ENCODE measurements at regions not wholly inside any gene's neighbourhood (a gene's known extent, or its start where the extent isn't known, plus 50 kb on each side); places are given as distances from the start of the nearest gene placed in this dataset.
A peak's percentile ranks its signal among the peaks of the same experiment; 100 is the strongest.
"Not testable (repeated sequence)": the region's sequence is repeated elsewhere in the genome, so short reads cannot be mapped to it uniquely, and the experiment has no call there.

DNA sequence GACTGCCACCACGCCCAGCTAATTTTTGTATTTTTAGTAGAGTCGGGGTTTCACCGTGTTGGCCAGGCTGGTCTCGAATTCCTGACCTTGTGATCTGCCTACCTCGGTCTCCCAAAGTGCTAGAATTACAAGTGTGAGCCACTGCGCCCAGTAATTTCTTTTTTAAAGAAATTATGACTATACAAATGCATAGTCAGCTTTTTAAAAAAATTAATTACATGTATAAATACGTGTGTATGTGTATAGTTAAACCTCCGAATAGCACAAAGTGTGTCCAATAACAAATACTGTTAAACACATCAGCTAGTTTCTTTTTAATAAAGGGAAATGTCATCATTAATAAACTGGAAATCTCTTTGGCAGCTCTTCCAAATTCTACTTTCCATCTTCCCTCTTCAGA, 135.5 kb upstream of the SALL4 start:
- Mint-ChIP-seq H3K4me3 (no peak overlapping the region), H3K4me1 (no peaks in the 10 kb centered on the region), H3K27me3 (no peaks in the 10 kb centered on the region), H3K27ac (no peak overlapping the region), H3K9me3 (no peaks in the 10 kb centered on the region)
- no peak for ATAC-seq
- no peak for DNase-seq

- H3K9me3 Mint-ChIP-seq, result no peaks in the 10 kb centered on the region
- ATAC-seq (no peak), DNase-seq (no peak)
- H3K4me1 Mint-ChIP-seq, result no peaks in the 10 kb centered on the region
- H3K27me3 Mint-ChIP-seq, result no peaks in the 10 kb centered on the region
- no peak overlapping the region for H3K27ac Mint-ChIP-seq
- no peak overlapping the region for H3K4me3 Mint-ChIP-seq
Measured at GRCh38 chr20:51936377-51936776, 134.1 kb upstream of the SALL4 start.

- Mint-ChIP-seq H3K27me3 (no peaks in the 10 kb centered on the region), H3K4me1 (no peaks in the 10 kb centered on the region), H3K4me3 (no peak overlapping the region), H3K9me3 (no peaks in the 10 kb centered on the region), H3K27ac (peak overlapping the region in 1 of 2 donors; percentile 13)
- ATAC-seq (no peak), DNase-seq (no peak)
Measured at GRCh38 chr20:51935003-51935358, 132.7 kb upstream of the SALL4 start.

DNA sequence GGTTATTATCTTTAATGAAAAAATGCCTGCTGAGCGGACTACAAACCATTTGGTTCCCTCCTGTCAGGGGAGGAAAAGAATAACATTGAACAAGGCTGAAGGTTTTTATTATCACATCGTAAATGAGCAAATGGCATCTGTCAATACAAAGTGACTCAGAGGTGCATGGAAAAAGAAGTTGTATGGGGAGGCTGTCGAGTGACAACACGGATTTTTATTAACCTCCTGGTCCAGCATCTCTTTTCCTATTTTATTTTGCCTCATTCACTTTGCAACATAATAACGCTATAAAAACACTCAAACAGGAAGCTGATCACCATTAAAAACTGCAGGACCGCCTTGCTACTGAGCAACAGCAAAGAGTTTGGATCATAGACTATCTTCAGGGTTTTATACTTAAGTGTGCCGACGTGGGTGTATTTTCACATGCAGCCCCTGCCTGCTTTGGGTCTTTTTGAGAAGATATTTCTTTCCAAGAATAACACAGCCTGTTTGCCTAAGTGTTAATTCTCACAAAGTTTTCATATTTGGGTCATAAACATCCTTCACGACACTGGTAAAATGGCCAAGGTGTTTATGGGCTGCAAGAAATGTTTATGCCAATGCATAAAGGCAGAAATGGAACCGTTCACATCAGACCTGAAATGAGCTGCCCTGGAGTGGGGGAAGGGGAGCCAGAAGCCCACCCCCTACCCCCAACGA, 132.1 kb upstream of the SALL4 start:
- Mint-ChIP-seq H3K27ac (no peak overlapping the region), H3K4me1 (no peaks in the 10 kb centered on the region), H3K9me3 (no peaks in the 10 kb centered on the region), H3K27me3 (no peaks in the 10 kb centered on the region), H3K4me3 (no peak overlapping the region)
- no peak for DNase-seq
- no peak for ATAC-seq

GRCh38 chr20:51931371-51931781, 129.1 kb upstream of the SALL4 start:
- Mint-ChIP-seq H3K4me1 (no peaks in the 10 kb centered on the region), H3K4me3 (no peak overlapping the region), H3K27ac (no peak overlapping the region), H3K9me3 (no peaks in the 10 kb centered on the region), H3K27me3 (no peaks in the 10 kb centered on the region)
- no peak for ATAC-seq
- DNase-seq, result no peak

DNA sequence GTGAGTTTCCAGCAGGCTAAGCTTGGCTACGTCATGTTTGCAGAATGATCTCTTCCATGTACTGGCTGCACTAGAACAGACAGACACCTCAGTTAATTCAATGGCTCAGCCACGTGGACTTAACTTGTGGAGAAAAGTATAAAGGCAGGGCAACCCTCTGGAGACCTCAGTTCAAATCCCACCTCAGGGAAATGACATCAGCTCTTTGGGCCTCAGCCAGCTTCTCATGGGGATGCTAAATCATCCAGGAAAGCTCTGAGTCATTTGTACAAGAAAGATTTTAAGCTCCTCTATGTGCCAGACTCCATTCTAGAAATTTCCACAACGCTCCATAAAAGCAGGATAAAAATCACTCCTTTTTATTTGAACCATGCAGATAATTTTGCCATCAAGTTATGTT, 128.5 kb upstream of the SALL4 start:
- no peak overlapping the region for H3K4me3 Mint-ChIP-seq
- no peaks in the 10 kb centered on the region for H3K4me1 Mint-ChIP-seq
- H3K27ac Mint-ChIP-seq, result no peak overlapping the region
- no peaks in the 10 kb centered on the region for H3K27me3 Mint-ChIP-seq
- DNase-seq, result no peak
- no peak for ATAC-seq
- H3K9me3 Mint-ChIP-seq, result no peaks in the 10 kb centered on the region

GRCh38 chr20:51928931-51929330, 126.6 kb upstream of the SALL4 start:
- H3K4me3 Mint-ChIP-seq, result no peak overlapping the region
- DNase-seq, result no peak
- H3K27ac Mint-ChIP-seq, result no peak overlapping the region
- no peaks in the 10 kb centered on the region for H3K4me1 Mint-ChIP-seq
- H3K27me3 Mint-ChIP-seq, result no peaks in the 10 kb centered on the region
- H3K9me3 Mint-ChIP-seq, result no peaks in the 10 kb centered on the region
- no peak for ATAC-seq

GRCh38 chr20:51927970-51928369, 125.6 kb upstream of the SALL4 start:
- not testable (repeated sequence) for H3K4me1 Mint-ChIP-seq, H3K4me3 Mint-ChIP-seq, H3K9me3 Mint-ChIP-seq, H3K27ac Mint-ChIP-seq, ATAC-seq, H3K27me3 Mint-ChIP-seq, DNase-seq

GRCh38 chr20:51926670-51927305, 124.5 kb upstream of the SALL4 start:
- no peak for ATAC-seq
- no peak for DNase-seq
- peak overlapping the region in 1 of 2 donors; percentile 75 for H3K27ac Mint-ChIP-seq
- no peaks in the 10 kb centered on the region for H3K4me1 Mint-ChIP-seq
- H3K27me3 Mint-ChIP-seq, result no peaks in the 10 kb centered on the region
- H3K9me3 Mint-ChIP-seq, result no peaks in the 10 kb centered on the region
- no peak overlapping the region for H3K4me3 Mint-ChIP-seq

DNA sequence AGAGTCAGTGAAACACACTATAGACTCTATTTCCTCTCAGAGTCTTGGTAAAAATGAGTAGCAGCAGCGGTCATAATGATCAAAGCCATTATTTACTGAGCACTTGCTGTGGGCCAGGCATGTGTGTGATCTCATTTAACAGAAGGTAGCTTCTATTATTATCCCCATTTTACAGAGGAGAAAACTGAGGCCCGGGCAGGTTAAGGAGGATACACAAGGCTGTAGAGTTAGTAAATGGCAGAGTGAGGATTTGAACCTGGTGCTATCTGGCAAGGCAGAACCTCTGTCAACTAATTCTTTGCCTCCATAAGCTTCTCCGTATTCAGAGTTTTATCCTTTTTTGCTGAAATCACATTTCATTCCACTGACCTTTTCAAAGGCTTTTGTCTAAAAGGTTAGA, 122.2 kb upstream of the SALL4 start:
- H3K9me3 Mint-ChIP-seq, result no peaks in the 10 kb centered on the region
- H3K27me3 Mint-ChIP-seq, result no peaks in the 10 kb centered on the region
- H3K4me1 Mint-ChIP-seq, result no peaks in the 10 kb centered on the region
- no peak overlapping the region for H3K4me3 Mint-ChIP-seq
- DNase-seq (no peak), ATAC-seq (no peak)
- no peak overlapping the region for H3K27ac Mint-ChIP-seq

DNA sequence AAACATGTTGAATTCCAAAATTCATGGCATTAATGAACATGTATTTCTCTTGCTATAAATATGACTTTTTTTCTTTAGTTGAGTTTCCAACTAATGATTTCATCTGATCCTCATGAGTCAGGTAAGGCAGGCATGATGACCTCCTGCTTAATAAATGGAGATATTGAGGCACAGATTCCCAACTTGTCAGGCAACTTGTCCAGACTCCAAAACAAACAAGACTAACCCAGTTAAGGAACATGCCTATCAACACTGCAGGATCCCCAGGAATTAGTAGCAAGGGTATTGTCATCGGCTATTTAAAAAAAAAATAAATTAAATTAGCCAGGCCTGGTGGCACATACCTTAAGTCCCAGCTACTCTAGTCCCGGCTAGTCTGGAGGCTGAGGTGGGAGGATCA, 121.3 kb upstream of the SALL4 start:
- no peak for DNase-seq
- H3K4me3 Mint-ChIP-seq, result no peak overlapping the region

GRCh38 chr20:51922812-51923211, 120.5 kb upstream of the SALL4 start:
- H3K9me3 Mint-ChIP-seq, ATAC-seq, H3K4me1 Mint-ChIP-seq, H3K4me3 Mint-ChIP-seq, H3K27me3 Mint-ChIP-seq, DNase-seq, H3K27ac Mint-ChIP-seq: not testable (repeated sequence)

More for the DNA sequence above, 121.3 kb upstream of the SALL4 start:
- H3K4me1 Mint-ChIP-seq, result no peaks in the 10 kb centered on the region
- no peaks in the 10 kb centered on the region for H3K9me3 Mint-ChIP-seq
- no peaks in the 10 kb centered on the region for H3K27me3 Mint-ChIP-seq
- no peak overlapping the region for H3K27ac Mint-ChIP-seq
- no peak for ATAC-seq

DNA sequence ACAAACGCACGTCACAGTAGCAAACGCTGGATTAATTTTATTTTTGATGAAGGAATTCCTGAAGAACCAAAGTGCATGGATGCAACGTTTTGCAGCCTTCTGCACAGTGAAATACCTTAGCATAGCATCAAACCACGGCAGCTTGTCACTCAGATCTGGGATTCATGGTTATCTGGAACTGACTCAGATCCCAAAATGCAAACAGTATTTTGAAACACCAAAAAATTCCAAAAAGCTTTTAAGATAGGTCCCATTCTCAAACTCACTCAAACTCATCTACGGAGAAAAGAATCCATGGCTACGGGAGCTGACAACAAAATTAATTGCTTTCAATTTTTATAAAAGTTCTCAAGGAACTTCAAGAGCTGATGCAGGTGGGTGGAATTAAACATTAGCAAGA, 116.2 kb upstream of the SALL4 start:
- no peak overlapping the region for H3K4me3 Mint-ChIP-seq
- H3K27me3 Mint-ChIP-seq, result peaks cover 1% of the 10 kb centered on the region
- ATAC-seq (no peak), DNase-seq (no peak)
- no peaks in the 10 kb centered on the region for H3K9me3 Mint-ChIP-seq
- no peaks in the 10 kb centered on the region for H3K4me1 Mint-ChIP-seq
- no peak overlapping the region for H3K27ac Mint-ChIP-seq

DNA sequence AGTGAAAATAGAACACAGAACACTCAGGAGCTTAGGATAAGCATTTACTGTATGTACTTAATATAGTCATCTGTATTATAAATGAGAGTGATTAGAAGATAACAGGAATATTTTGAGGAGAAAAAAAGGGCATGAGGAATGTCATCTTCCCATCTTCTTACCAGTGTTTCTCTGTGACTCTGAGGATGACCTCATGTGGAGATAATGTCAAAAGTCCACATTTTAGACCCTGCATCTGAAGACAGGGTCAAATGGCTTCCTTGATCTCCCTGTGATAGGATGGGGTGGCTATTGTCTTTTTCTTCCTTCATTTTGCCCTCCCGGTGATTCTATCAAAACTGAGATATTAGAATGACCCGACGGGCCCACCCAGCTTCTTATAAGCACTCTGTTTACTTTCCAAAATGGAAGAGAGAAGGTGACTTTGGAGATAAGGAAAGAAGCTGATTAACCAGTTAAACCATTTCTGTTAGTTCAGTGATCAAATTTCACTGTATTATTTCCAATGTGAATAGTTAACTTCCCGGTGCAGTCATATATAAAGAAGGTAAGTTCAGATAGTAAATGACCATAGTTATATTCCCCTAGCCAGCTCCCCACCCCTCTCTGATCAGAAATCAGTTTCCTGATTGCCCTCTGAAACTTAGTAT, 115.7 kb upstream of the SALL4 start:
- H3K4me1 Mint-ChIP-seq, result no peaks in the 10 kb centered on the region
- H3K4me3 Mint-ChIP-seq, result no peak overlapping the region
- DNase-seq (no peak), ATAC-seq (no peak)
- H3K27me3 Mint-ChIP-seq, result peaks cover 7% of the 10 kb centered on the region
- no peaks in the 10 kb centered on the region for H3K9me3 Mint-ChIP-seq
- H3K27ac Mint-ChIP-seq, result no peak overlapping the region

GRCh38 chr20:51916244-51916643, 113.9 kb upstream of the SALL4 start:
- Mint-ChIP-seq H3K4me1 (no peaks in the 10 kb centered on the region), H3K4me3 (no peak overlapping the region), H3K27me3 (peaks cover 15% of the 10 kb centered on the region), H3K9me3 (no peaks in the 10 kb centered on the region), H3K27ac (no peak overlapping the region)
- no peak for DNase-seq
- ATAC-seq, result no peak

GRCh38 chr20:51914758-51915157, 112.4 kb upstream of the SALL4 start:
- no peaks in the 10 kb centered on the region for H3K4me1 Mint-ChIP-seq
- no peak overlapping the region for H3K27ac Mint-ChIP-seq
- ATAC-seq (no peak), DNase-seq (no peak)
- H3K4me3 Mint-ChIP-seq, result no peak overlapping the region
- no peaks in the 10 kb centered on the region for H3K9me3 Mint-ChIP-seq
- H3K27me3 Mint-ChIP-seq, result peaks cover 25% of the 10 kb centered on the region

Measured in stimulated activated naive CD8-positive, alpha-beta T cell treated with anti-CD3 and anti-CD28 coated beads, Interleukin-15, amount 100 ng/mL, for 72 hours (primary cell).